ENCODE measurements at regions not wholly inside any gene's neighbourhood (a gene's known extent, or its start where the extent isn't known, plus 50 kb on each side); places are given as distances from the start of the nearest gene placed in this dataset.

DNA sequence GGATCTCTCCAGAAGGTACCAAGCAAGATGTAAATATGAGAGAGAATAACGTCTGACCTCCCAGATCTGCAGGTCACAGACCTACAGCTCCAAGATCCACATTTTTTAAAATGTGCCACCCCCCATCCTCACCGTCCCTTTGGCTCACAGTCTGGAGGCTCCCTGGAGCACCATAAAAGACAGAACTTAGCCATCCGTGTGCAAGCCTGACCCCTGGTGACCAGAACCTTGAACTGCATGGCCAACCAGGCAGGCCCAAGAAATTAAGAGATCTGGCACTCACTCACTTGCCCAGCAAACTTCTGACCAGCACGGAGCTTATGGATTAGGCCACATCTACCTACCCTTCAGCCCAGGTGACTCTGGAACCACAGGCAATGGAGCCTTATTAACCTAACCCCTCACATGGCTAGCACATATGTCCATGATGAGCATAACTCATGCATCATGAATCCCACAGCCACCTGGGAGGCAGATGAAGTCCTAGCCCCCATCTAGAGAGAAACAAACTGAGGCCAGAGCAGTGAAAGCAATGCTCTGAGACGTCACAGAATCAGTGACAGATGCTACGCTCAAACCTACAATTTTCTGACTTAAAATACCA is 275.3 kb downstream of the UACA start:
- TF ChIP-seq CTCF (IDR thresholded peaks at IDR 0.05) (peak; percentile 81 to 98 (median 82)), POLR2A (IDR thresholded peaks at IDR 0.05) (no peak), POLR2AphosphoS5 (IDR thresholded peaks at IDR 0.05; ENCODE audit: insufficient read depth in 1 of 2, low read depth in 1 of 2) (no peak)
